ENCODE measurements at regions not wholly inside any gene's neighbourhood (a gene's known extent, or its start where the extent isn't known, plus 50 kb on each side); places are given as distances from the start of the nearest gene placed in this dataset.
A peak's percentile ranks its signal among the peaks of the same experiment; 100 is the strongest.
"Not testable (repeated sequence)": the region's sequence is repeated elsewhere in the genome, so short reads cannot be mapped to it uniquely, and the experiment has no call there.

- DNase-seq: no peak
Measured at GRCh38 chr20:12502443-12502842, 506.3 kb upstream of the SPTLC3 start.

GRCh38 chr20:12504779-12505178 is 504.0 kb upstream of the SPTLC3 start:
- no peak for DNase-seq

DNA sequence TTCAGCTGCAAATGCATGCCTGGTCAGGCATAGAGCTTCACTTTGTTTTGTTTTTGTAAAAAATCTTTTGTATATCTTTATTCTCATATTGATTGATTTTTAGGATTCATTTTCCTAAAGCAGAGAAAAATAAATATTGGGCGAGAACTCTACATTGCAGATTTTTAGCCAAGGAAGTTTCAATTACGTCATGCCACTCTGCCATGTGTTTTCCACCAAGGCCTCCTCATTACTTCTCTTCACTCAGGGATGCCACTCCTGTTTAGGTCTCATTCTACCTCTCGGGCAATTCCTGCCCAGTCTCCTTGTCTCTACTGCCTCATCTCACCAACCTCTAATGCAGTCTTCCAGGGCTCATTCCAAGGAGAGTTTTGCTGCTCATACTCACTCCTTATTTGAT is 497.3 kb upstream of the SPTLC3 start:
- no peak for DNase-seq

GRCh38 chr20:12512755-12513154 is 496.0 kb upstream of the SPTLC3 start:
- DNase-seq: no peak

DNA sequence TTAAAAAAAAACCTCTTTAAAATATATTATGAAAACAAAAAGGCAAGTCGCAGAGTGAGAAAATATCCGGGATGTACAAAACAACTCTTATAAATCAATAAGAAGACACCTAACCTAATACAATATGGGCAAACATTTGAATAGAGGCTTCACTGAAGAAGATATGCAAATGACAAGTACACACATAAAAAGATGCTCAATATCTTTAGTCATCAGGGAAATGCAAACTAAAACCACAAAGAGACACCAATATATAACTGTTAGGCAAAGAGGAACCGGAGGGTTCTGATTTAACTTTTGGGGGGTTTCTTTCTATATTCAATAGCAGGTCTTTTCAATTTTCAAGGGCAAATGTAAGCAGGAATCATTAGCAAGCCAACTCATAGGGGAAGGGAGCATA is 480.7 kb upstream of the SPTLC3 start:
- no peak for DNase-seq

DNA sequence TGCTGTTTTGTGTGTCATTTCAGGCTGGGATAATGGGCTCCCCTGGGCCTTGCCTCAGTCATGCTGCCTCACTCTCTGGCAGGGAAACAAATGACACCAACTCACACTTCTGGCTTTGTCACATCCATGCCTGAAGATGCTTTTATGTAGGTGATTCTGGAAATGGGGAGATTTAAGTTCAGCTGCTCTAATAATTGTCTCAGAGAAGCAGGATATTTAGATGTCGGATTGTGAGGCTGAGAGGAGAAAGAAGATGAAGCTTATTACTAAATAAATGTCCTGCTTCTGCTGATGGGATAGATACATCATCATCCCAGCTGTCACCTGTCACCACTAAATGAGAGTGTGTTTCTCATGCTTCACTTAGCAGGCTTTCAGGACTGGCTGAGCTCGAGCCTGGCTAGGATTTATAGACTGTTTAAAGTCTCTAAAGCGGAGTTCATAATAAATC is 480.2 kb upstream of the SPTLC3 start:
- DNase-seq: peak in 1 of 14 donors; percentile 23

DNA sequence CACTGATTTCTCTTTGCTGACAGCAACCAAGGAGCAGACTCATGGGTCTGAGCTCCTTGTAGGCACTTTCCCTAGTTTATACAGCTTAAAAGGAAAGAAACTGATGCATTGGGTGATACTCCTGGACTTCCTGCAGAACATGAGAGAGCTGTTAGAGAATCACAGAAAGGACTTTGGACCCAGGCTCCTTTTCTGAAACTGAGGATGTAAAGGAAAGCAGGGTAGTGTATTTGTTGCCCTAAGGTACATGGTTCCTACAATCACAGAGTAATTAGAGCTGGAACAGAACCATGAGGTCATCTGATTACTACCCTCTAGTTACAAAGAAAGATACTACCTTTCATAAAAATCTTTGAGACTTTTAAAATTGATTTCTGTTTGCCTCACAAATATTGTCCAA is 477.1 kb upstream of the SPTLC3 start:
- no peak for DNase-seq

DNA sequence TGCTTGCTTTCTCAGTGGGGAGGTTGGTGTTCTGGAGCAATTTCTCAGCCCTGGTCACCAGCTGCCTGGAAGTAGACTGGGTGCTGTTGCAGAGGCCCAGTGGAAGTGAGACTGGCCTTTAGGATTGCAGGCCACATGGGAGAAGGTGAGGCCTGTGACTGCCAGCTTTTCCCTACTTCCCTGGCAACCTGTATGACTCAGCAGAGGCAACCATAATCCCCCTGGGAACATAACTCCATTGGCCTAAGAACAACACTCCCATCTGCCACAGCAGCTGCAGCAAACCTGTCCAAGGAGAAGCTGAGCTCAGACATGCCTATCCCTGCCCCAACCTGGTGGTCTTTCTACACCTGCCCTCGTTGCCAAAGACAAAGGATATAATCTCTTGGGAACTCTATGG is 473.5 kb upstream of the SPTLC3 start:
- no peak for DNase-seq

GRCh38 chr20:12535770-12536169 is 473.0 kb upstream of the SPTLC3 start:
- no peak for DNase-seq

- no peak for DNase-seq
Measured at GRCh38 chr20:12554426-12554825, 454.3 kb upstream of the SPTLC3 start.

GRCh38 chr20:12555369-12555768 is 453.4 kb upstream of the SPTLC3 start:
- DNase-seq: no peak

DNA sequence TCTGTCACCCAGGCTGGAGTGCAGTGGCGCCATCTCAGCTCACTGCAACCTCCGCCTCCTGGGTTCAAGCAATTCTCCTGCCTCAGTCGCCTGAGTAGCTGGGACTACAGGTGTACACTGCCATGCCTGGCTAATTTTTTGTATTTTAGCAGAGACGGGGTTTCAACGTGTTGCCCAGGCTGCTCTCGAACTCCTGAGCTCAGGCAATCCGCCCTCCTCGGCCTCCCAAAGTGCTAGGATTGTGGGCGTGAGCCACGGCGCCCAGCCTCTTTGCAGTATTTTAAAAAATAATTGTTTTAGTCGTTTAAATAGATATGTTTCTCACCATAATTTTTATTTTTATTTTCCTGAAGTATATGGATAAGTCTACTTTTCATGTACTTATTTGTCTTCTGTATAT is 452.9 kb upstream of the SPTLC3 start:
- not testable (repeated sequence) for DNase-seq

GRCh38 chr20:12557224-12557623 is 451.5 kb upstream of the SPTLC3 start:
- no peak for DNase-seq

GRCh38 chr20:12564979-12565378 is 443.8 kb upstream of the SPTLC3 start:
- DNase-seq: no peak

- no peak for DNase-seq
Measured at GRCh38 chr20:12566596-12566995, 442.2 kb upstream of the SPTLC3 start.

DNA sequence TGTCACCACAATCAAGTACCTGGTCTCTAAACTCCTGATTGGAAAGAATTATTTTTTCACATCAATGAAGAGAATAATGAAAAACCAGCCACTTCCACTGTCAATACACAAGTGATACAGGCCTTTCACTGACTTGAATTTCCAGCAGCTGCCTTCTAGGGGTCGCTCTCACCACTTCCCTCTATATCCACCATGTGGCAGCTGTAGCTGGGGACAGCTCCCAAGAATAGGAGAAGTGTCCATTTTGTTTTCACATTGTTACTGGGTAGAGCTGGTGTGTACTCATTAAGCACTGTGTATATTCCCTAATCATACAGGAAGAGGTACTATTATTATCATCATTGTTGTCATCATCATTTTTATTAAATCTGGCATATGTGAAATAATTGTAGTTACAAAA is 438.4 kb upstream of the SPTLC3 start:
- DNase-seq: no peak

DNA sequence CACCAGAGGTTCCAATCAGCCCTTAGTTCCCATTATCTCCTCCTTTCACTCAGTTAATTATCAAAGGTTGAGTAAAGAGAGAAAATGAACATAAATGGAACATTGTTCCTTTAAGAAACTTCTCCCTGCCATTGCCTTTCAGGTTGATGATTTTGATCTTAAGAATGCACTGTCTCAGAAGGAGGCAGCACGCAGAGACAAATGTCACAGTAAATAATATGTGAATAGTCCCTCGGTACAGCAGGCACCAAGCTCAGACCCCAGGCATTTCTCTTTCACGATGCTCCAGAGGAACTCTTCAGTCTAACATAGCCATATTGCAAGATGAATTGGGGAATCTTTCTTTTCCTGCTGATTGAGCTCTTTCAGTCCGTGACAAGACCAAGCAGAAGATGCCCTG is 435.3 kb upstream of the SPTLC3 start:
- DNase-seq: no peak

GRCh38 chr20:12575352-12576095 is 433.2 kb upstream of the SPTLC3 start:
- DNase-seq: no peak

DNA sequence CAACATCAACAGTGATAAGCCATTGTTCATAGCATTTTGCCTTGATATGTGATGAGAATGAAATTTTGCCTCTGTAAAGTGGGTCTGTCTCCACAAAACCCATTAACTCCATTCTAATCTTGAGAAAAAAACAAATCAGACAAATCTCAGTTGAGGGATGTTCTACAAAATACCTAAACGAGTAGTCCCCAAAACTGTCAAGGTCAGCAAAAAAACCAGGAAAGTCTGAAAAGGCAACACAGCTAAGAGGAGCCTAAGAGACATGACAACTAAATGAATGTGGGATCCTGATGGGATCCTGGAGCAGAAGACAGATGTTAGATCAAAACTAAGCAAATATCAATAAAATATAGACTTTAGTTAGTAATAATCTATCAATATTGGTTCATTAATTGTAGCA is 431.6 kb upstream of the SPTLC3 start:
- no peak for DNase-seq

DNA sequence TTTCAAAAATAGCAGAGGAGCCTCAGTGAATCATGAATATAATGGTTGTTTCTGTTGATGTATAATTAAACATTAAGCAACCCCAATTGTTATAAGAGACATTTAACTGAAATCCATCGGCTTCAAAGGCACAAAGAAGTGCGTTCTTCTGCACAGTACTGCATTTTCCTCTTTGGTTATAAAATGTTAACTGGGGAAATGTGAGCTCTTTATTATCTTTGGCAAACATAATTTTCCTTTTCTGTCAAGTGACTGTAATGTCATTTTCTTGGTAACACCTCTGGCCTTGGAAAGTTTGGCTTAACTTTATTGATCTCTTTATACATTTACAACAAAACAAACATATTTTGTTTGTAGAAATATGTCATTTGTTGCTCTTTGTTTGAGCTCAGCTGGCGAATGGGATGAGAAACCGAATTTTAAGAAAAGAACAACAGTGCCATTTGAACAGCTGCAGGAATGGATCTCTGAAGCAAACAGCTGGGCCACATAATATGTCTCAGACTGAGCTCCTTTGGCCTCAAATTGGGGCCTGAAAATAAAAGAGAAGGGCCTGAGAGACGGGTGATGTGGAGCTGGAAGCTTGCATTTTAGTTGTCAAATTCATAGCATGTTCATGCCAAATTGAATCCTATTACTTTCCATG is 427.0 kb upstream of the SPTLC3 start:
- no peak for DNase-seq

DNA sequence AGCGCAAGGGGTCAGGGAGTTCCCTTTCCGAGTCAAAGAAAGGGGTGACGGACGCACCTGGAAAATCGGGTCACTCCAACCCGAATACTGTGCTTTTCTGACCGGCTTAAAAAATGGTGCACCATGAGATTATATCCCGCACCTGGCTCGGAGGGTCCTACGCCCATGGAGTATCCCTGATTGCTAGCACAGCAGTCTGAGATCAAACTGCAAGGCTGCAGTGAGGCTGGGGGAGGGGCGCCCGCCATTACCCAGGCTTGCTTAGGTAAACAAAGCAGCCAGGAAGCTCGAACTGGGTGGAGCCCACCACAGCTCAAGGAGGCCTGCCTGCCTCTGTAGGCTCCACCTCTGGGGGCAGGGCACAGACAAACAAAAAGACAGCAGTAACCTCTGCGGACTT is 426.1 kb upstream of the SPTLC3 start:
- not testable (repeated sequence) for DNase-seq

DNA sequence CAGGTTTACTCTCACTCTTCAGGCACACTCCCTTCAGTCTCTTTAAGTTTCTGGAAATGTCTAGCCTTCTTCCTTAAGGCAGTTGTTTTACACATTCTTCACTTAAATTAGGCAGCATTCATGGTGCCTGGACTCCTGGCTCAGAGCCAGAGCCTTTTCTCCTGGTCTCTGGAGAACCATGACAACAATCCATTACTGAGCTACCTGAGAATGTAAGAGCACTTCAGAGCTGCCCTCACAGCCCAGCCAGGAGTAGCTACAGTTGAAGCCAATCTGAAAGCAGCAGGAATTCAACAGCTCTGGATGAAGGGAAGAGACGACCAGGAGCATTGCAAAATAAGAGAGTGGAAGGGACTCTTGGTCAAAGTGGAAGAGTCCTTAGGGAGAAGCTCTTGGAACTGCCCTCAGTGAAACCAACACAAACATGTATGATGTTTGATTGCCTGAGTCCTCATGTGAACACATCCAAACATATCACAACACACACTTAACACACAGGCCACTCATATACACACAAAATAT is 416.8 kb upstream of the SPTLC3 start:
- no peak for DNase-seq

DNA sequence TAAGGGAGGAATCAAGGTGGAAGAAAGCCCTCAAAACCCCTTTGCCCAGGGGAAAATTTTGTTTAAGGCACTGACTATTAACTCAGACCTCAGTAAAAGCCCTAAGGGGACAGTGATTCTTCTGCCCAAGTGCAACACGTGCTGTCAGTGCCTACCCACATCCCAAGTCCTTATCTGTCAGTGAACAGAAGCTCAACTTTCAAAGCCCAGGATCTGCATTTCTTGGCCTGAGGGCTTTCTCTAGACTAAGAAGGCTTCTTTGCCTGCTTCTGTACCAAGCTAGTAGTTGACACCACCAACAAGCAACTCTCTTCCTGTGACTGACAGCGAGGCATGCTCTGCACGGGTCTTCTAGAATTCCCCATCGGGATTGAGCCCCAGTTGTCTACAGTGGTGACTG is 416.0 kb upstream of the SPTLC3 start:
- DNase-seq: no peak

DNA sequence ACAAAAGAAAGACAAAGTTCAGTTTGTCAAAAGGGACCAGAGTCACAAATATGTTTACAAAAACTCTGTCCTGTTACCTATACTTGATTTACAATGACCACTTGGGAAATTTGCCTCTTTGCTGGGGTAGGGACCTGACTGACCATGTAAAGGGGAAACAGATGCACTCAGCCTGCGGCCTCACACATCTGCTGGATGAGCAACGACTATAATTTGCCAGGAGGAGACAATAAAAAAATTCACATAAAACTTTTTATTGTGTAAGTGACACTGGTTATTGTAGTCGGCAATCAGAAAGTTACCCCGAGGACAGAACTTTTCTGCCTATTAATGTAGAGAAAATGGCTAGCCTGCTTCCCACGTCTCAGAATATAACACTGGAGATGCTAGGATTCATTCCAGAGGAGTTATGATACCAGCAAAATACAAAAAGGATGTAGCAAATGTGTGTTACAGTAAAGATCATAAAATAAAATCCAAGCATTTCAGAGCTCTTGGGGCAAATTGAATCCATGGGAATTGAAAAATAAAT is 415.4 kb upstream of the SPTLC3 start:
- DNase-seq: no peak
